ENCODE measurements at regions not wholly inside any gene's neighbourhood (a gene's known extent, or its start where the extent isn't known, plus 50 kb on each side); places are given as distances from the start of the nearest gene placed in this dataset.

DNA sequence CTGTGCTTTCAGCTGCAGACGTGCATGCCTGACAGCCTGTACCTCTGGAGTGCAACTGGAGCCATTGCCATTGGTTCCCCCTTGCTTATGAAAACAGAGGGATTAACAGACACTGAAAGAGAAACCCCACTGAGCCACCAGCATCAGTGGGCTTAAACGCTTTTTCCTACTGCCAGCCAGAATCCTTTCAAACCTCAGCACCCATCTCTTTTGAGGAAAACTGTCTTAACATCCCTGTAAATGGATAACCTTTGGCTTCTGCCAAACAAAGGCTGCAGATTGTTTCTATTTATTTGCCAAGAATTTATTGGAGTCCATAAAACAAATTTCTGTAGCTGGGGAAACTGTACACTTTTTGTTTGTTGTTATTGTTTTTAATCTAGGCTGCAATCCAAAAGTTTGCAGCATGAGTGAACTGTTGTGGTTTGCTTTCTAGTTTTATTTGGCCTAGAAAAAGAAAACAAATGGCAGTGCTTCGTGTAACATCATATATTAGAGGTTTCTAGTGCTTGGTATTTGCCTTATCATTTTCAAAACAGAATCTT lies 369.2 kb upstream of the IL12A start:
- H3K79me2 ChIP-seq (replicated peaks; ENCODE audit: insufficient read depth): no peaks in the 10 kb centered on the region
- H3K4me1 ChIP-seq (ENCODE audit: insufficient read depth): no peaks in the 10 kb centered on the region; the same call in 1 of the 2 replicates
- no peaks in the 10 kb centered on the region for H3F3A ChIP-seq (replicated peaks; ENCODE audit: low read depth)
- no peak for DNase-seq (ENCODE audit: low spot score)
- H3K27ac ChIP-seq (ENCODE audit: low read depth): no peak overlapping the region
- Mint-ChIP-seq H3K36me3 (ENCODE audit: low read depth) (no peaks in the 10 kb centered on the region), H3K27me3 (ENCODE audit: insufficient read depth, low read depth, poor library complexity) (no peaks in the 10 kb centered on the region), H3K9me3 (no peaks in the 10 kb centered on the region), H3K27ac (no peak overlapping the region), H3K4me3 (no peak overlapping the region), H3K4me1 (peaks cover 15% of the 10 kb centered on the region)
- peak; percentile 77 for ATAC-seq
- no peak overlapping the region for H3K4me3 ChIP-seq
- no peaks in the 10 kb centered on the region for H3K36me3 ChIP-seq (ENCODE audit: insufficient read depth)
- TF ChIP-seq, protein P1, sequence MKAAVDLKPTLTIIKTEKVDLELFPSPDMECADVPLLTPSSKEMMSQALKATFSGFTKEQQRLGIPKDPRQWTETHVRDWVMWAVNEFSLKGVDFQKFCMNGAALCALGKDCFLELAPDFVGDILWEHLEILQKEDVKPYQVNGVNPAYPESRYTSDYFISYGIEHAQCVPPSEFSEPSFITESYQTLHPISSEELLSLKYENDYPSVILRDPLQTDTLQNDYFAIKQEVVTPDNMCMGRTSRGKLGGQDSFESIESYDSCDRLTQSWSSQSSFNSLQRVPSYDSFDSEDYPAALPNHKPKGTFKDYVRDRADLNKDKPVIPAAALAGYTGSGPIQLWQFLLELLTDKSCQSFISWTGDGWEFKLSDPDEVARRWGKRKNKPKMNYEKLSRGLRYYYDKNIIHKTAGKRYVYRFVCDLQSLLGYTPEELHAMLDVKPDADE (IDR thresholded peaks at IDR 0.05): no peak
- no peak for TF ChIP-seq CREB1 (CRISPR knock-in tag; IDR thresholded peaks at IDR 0.05; ENCODE audit: low read depth)
- TF ChIP-seq, protein P2, sequence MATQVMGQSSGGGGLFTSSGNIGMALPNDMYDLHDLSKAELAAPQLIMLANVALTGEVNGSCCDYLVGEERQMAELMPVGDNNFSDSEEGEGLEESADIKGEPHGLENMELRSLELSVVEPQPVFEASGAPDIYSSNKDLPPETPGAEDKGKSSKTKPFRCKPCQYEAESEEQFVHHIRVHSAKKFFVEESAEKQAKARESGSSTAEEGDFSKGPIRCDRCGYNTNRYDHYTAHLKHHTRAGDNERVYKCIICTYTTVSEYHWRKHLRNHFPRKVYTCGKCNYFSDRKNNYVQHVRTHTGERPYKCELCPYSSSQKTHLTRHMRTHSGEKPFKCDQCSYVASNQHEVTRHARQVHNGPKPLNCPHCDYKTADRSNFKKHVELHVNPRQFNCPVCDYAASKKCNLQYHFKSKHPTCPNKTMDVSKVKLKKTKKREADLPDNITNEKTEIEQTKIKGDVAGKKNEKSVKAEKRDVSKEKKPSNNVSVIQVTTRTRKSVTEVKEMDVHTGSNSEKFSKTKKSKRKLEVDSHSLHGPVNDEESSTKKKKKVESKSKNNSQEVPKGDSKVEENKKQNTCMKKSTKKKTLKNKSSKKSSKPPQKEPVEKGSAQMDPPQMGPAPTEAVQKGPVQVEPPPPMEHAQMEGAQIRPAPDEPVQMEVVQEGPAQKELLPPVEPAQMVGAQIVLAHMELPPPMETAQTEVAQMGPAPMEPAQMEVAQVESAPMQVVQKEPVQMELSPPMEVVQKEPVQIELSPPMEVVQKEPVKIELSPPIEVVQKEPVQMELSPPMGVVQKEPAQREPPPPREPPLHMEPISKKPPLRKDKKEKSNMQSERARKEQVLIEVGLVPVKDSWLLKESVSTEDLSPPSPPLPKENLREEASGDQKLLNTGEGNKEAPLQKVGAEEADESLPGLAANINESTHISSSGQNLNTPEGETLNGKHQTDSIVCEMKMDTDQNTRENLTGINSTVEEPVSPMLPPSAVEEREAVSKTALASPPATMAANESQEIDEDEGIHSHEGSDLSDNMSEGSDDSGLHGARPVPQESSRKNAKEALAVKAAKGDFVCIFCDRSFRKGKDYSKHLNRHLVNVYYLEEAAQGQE (IDR thresholded peaks at IDR 0.05; ENCODE audit: unreplicated experiment): no peak
- no peak for TF ChIP-seq ZNF331 (CRISPR knock-in tag; IDR thresholded peaks at IDR 0.05; ENCODE audit: low read depth)
- TF ChIP-seq ZNF114 (CRISPR knock-in tag; IDR thresholded peaks at IDR 0.05): no peak
- TF ChIP-seq EZH2phosphoT487 (IDR thresholded peaks at IDR 0.05; ENCODE audit: unreplicated experiment): no peak
- TF ChIP-seq STAT1 (IDR thresholded peaks at IDR 0.05; ENCODE audit: unreplicated experiment): no peak
- TF ChIP-seq, protein P3, sequence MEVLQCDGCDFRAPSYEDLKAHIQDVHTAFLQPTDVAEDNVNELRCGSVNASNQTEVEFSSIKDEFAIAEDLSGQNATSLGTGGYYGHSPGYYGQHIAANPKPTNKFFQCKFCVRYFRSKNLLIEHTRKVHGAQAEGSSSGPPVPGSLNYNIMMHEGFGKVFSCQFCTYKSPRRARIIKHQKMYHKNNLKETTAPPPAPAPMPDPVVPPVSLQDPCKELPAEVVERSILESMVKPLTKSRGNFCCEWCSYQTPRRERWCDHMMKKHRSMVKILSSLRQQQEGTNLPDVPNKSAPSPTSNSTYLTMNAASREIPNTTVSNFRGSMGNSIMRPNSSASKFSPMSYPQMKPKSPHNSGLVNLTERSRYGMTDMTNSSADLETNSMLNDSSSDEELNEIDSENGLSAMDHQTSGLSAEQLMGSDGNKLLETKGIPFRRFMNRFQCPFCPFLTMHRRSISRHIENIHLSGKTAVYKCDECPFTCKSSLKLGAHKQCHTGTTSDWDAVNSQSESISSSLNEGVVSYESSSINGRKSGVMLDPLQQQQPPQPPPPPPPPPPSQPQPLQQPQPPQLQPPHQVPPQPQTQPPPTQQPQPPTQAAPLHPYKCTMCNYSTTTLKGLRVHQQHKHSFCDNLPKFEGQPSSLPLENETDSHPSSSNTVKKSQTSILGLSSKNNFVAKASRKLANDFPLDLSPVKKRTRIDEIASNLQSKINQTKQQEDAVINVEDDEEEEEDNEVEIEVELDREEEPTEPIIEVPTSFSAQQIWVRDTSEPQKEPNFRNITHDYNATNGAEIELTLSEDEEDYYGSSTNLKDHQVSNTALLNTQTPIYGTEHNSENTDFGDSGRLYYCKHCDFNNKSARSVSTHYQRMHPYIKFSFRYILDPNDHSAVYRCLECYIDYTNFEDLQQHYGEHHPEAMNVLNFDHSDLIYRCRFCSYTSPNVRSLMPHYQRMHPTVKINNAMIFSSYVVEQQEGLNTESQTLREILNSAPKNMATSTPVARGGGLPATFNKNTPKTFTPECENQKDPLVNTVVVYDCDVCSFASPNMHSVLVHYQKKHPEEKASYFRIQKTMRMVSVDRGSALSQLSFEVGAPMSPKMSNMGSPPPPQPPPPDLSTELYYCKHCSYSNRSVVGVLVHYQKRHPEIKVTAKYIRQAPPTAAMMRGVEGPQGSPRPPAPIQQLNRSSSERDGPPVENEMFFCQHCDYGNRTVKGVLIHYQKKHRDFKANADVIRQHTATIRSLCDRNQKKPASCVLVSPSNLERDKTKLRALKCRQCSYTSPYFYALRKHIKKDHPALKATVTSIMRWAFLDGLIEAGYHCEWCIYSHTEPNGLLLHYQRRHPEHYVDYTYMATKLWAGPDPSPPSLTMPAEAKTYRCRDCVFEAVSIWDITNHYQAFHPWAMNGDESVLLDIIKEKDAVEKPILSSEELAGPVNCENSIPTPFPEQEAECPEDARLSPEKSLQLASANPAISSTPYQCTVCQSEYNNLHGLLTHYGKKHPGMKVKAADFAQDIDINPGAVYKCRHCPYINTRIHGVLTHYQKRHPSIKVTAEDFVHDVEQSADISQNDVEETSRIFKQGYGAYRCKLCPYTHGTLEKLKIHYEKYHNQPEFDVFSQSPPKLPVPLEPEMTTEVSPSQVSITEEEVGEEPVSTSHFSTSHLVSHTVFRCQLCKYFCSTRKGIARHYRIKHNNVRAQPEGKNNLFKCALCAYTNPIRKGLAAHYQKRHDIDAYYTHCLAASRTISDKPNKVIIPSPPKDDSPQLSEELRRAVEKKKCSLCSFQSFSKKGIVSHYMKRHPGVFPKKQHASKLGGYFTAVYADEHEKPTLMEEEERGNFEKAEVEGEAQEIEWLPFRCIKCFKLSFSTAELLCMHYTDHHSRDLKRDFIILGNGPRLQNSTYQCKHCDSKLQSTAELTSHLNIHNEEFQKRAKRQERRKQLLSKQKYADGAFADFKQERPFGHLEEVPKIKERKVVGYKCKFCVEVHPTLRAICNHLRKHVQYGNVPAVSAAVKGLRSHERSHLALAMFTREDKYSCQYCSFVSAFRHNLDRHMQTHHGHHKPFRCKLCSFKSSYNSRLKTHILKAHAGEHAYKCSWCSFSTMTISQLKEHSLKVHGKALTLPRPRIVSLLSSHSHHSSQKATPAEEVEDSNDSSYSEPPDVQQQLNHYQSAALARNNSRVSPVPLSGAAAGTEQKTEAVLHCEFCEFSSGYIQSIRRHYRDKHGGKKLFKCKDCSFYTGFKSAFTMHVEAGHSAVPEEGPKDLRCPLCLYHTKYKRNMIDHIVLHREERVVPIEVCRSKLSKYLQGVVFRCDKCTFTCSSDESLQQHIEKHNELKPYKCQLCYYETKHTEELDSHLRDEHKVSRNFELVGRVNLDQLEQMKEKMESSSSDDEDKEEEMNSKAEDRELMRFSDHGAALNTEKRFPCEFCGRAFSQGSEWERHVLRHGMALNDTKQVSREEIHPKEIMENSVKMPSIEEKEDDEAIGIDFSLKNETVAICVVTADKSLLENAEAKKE (CRISPR knock-in tag; IDR thresholded peaks at IDR 0.05): no peak
- TF ChIP-seq, protein P4, sequence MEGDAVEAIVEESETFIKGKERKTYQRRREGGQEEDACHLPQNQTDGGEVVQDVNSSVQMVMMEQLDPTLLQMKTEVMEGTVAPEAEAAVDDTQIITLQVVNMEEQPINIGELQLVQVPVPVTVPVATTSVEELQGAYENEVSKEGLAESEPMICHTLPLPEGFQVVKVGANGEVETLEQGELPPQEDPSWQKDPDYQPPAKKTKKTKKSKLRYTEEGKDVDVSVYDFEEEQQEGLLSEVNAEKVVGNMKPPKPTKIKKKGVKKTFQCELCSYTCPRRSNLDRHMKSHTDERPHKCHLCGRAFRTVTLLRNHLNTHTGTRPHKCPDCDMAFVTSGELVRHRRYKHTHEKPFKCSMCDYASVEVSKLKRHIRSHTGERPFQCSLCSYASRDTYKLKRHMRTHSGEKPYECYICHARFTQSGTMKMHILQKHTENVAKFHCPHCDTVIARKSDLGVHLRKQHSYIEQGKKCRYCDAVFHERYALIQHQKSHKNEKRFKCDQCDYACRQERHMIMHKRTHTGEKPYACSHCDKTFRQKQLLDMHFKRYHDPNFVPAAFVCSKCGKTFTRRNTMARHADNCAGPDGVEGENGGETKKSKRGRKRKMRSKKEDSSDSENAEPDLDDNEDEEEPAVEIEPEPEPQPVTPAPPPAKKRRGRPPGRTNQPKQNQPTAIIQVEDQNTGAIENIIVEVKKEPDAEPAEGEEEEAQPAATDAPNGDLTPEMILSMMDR (conservative IDR thresholded peaks at IDR 0.05; ENCODE audit: low read depth in 2 of 2): no peak
- TF ChIP-seq POLR2AphosphoS5 (IDR thresholded peaks at IDR 0.05; ENCODE audit: low read depth): no peak
- TF ChIP-seq JUNB (IDR thresholded peaks at IDR 0.05; ENCODE audit: unreplicated experiment): no peak
- TF ChIP-seq EZH2 (IDR thresholded peaks at IDR 0.05; ENCODE audit: low read depth, unreplicated experiment): no peak
- no peak for TF ChIP-seq NANOG (IDR thresholded peaks at IDR 0.05; ENCODE audit: borderline replicate concordance)
- H2AFZ ChIP-seq: peak overlapping the region; percentile 44
- H3K27me3 ChIP-seq (ENCODE audit: insufficient read depth): no peaks in the 10 kb centered on the region
- no peaks in the 10 kb centered on the region for H3K9me2 ChIP-seq (ENCODE audit: insufficient read depth)
- H3K4me2 ChIP-seq: no peak overlapping the region
- no peaks in the 10 kb centered on the region for H4K20me1 ChIP-seq (replicated peaks; ENCODE audit: insufficient read depth)
